B cell (primary cell): ENCODE measurements at regions not wholly inside any gene's neighbourhood (a gene's known extent, or its start where the extent isn't known, plus 50 kb on each side); places are given as distances from the start of the nearest gene placed in this dataset.

Experiments used
- ATAC-seq: fragments of 200-7000 bp; cut with Tn5 transposase; one replicate; pipeline ENCODE4 v1.10.0; 2021; ENCODE audit warnings: low read depth, mild to moderate bottlenecking, moderate number of reproducible peaks, moderate library complexity
- CTCF ChIA-PET: fragments of 350-600 bp; sonication (Branson Sonifier 250); formaldehyde crosslinking; loops from one replicate; lab custom pipeline; 2021; ENCODE audit warnings: antibody characterized with exemption, inconsistent platforms; lab: Charles Lee
- POLR2A ChIA-PET: fragments of 350-600 bp; sonication (Branson Sonifier 250); formaldehyde crosslinking; loops from one replicate; lab custom pipeline; 2021; ENCODE audit warnings: antibody characterized with exemption; lab: Charles Lee
- DNase-seq: peaks from one replicate; pipeline ENCODE4 v3.0.0; 2013
- H2AFZ ChIP-seq: 2 replicates; pipeline ENCODE4 v1.6.1; 2012; ENCODE audit warnings: mild to moderate bottlenecking, low read depth, low read length; ENCODE audit not compliant: insufficient read depth, poor library complexity, severe bottlenecking
- H3K27ac ChIP-seq, 2 donors: 1 replicate in 1 of 2; 2 replicates in 1 of 2; pipeline ENCODE4 v1.5.1; 2012 to 2013; ENCODE audit warnings: low read length in 2 of 2, mild to moderate bottlenecking in 2 of 2, moderate library complexity in 1 of 2
- H3K27me3 ChIP-seq, 4 experiments: fragments of 200-600 bp in 1 of 4; sonication (generic) in 1 of 4; replicated peaks in 1 of 4; 1 replicate in 2 of 4; 2 replicates in 2 of 4; pipeline versions ENCODE4 v1.6.1 to v1.7.0; 2013 to 2016; ENCODE audit warnings: low read length in 3 of 4, mild to moderate bottlenecking in 2 of 4, mixed read lengths in 1 of 4, moderate library complexity in 1 of 4; ENCODE audit not compliant: insufficient read depth in 4 of 4, control insufficient read depth in 3 of 4; ENCODE audit errors: control extremely low read depth in 1 of 4
- H3K36me3 ChIP-seq, 2 experiments: replicated peaks in 1 of 2; 1 replicate in 1 of 2; 2 replicates in 1 of 2; pipeline versions ENCODE4 v1.6.1 to v1.7.1; 2013; ENCODE audit warnings: low read length in 1 of 2; ENCODE audit not compliant: insufficient read depth in 2 of 2, control insufficient read depth in 1 of 2; ENCODE audit errors: control extremely low read depth in 1 of 2, extremely low read depth in 1 of 2
- H3K4me1 ChIP-seq, 2 donors: fragments of 200-600 bp in 1 of 2; sonication (generic) in 1 of 2; 1 replicate in 1 of 2; 2 replicates in 1 of 2; pipeline versions ENCODE4 v1.5.1 to v1.6.1; 2013 to 2017; ENCODE audit warnings: low read length in 2 of 2; ENCODE audit not compliant: control insufficient read depth in 2 of 2, insufficient read depth in 2 of 2
- H3K4me2 ChIP-seq: replicated peaks from 2 replicates; pipeline ENCODE3; 2012; ENCODE audit warnings: mild to moderate bottlenecking, low read depth, low read length; ENCODE audit not compliant: poor library complexity, severe bottlenecking
- H3K4me3 ChIP-seq, 5 experiments: fragments of 200-600 bp in 1 of 5; sonication (generic) in 1 of 5; 1 replicate in 3 of 5; 2 replicates in 2 of 5; pipeline versions ENCODE4 v1.5.1 to v1.7.0; 2011 to 2016; ENCODE audit warnings: low read length in 4 of 5, mild to moderate bottlenecking in 4 of 5, low read depth in 2 of 5, control low read depth in 1 of 5, moderate library complexity in 1 of 5; ENCODE audit not compliant: insufficient read depth in 1 of 5; ENCODE audit errors: control extremely low read depth in 1 of 5, extremely low read depth in 1 of 5
- H3K79me2 ChIP-seq: fragments of 200-600 bp; sonication (generic); one replicate; pipeline ENCODE4 v1.6.0; 2016; ENCODE audit warnings: low read length; ENCODE audit not compliant: control insufficient read depth, insufficient read depth
- H3K9ac ChIP-seq: fragments of 200-600 bp; sonication (generic); 2 replicates; pipeline ENCODE4 v1.6.1; 2017; ENCODE audit warnings: mild to moderate bottlenecking, low read length, moderate library complexity
- H3K9me3 ChIP-seq, 3 donors: one replicate each; pipeline versions ENCODE4 v1.6.1 to v1.7.1; 2013; ENCODE audit warnings: low read length in 2 of 3; ENCODE audit not compliant: control insufficient read depth in 2 of 3, insufficient read depth in 1 of 3; ENCODE audit errors: control extremely low read depth in 1 of 3
- H4K20me1 ChIP-seq: 2 replicates; pipeline ENCODE4 v1.6.0; 2012; ENCODE audit warnings: mild to moderate bottlenecking, low read length; ENCODE audit not compliant: insufficient read depth, control insufficient read depth, poor library complexity, severe bottlenecking
- H3K27ac Mint-ChIP-seq: one replicate; pipeline ENCODE4 v1.8.0; 2021; ENCODE audit warnings: mixed read lengths
- H3K27me3 Mint-ChIP-seq: one replicate; pipeline ENCODE4 v1.8.0; 2021; ENCODE audit warnings: mixed read lengths
- H3K4me1 Mint-ChIP-seq: one replicate; pipeline ENCODE4 v1.8.0; 2021; ENCODE audit warnings: mixed read lengths
- H3K4me3 Mint-ChIP-seq: one replicate; pipeline ENCODE4 v1.8.0; 2021; ENCODE audit warnings: mixed read lengths
- H3K9me3 Mint-ChIP-seq: one replicate; pipeline ENCODE4 v1.8.0; 2022; ENCODE audit warnings: mixed read lengths; ENCODE audit not compliant: insufficient read depth
- EZH2 ChIP-seq: IDR thresholded peaks from 2 replicates; pipeline ENCODE4 v1.6.1; 2012; ENCODE audit warnings: borderline replicate concordance, low read depth, mild to moderate bottlenecking, moderate library complexity, low read length; ENCODE audit not compliant: insufficient read depth, poor library complexity, severe bottlenecking
- WGBS: methylation state at CpG from one replicate; pipeline ENCODE4 v1.1.5; 2013; ENCODE audit warnings: missing lambda C conversion rate; ENCODE audit not compliant: insufficient coverage; 5-methylcytosine and 5-hydroxymethylcytosine counted together
- intact Hi-C: fragments of 100-400 bp; cut with micrococcal nuclease; formaldehyde crosslinking; loops from one replicate; pipeline ENCODE4 v1.10.0; 2022
- TF ChIP-seq, protein P1 (sequence below): fragments of 200-600 bp; IDR thresholded peaks from one replicate; pipeline ENCODE4 v1.8.0; 2022; ENCODE audit warnings: antibody characterized with exemption, mild to moderate bottlenecking

DNA sequence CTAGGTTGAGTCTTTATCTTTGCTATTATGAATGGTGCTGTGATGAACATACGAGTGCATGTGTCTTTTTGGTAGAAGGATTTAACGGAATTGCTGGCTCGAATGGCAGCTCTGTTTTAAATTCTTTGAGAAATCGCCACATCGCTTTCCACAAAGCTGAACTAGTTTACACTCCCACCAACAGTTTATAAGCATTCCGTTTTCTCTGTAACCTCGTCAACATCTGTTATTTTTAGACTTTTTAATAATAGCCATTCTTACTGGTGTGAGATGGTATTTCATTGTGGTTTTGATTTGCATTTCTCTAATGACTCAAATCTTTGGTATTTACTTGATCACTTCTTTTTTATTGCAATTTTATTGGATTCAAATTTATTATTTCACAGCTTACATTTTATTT lies 117.4 kb upstream of the HDGFL1 start:
- CTCF ChIA-PET = no interaction called here
- H3K4me1 ChIP-seq = no peaks in the 10 kb centered on the region
- Mint-ChIP-seq H3K4me3 (no peak overlapping the region), H3K4me1 (no peaks in the 10 kb centered on the region), H3K9me3 (no peaks in the 10 kb centered on the region), H3K27ac (no peak overlapping the region), H3K27me3 (no peaks in the 10 kb centered on the region)
- no peak overlapping the region for H3K4me2 ChIP-seq
- H3K9me3 ChIP-seq = peaks cover 0 to 3% (median 0%) of the 10 kb centered on the region in 3 donors
- H3K9ac ChIP-seq = no peak overlapping the region
- POLR2A ChIA-PET = no interaction called here
- H3K4me3 ChIP-seq = no peak overlapping the region
- H3K27ac ChIP-seq = no peak overlapping the region
- intact Hi-C loops = no loop called here
- H3K27me3 ChIP-seq = no peaks in the 10 kb centered on the region
- DNase-seq (no peak), ATAC-seq (no peak)
- TF ChIP-seq, protein P1, sequence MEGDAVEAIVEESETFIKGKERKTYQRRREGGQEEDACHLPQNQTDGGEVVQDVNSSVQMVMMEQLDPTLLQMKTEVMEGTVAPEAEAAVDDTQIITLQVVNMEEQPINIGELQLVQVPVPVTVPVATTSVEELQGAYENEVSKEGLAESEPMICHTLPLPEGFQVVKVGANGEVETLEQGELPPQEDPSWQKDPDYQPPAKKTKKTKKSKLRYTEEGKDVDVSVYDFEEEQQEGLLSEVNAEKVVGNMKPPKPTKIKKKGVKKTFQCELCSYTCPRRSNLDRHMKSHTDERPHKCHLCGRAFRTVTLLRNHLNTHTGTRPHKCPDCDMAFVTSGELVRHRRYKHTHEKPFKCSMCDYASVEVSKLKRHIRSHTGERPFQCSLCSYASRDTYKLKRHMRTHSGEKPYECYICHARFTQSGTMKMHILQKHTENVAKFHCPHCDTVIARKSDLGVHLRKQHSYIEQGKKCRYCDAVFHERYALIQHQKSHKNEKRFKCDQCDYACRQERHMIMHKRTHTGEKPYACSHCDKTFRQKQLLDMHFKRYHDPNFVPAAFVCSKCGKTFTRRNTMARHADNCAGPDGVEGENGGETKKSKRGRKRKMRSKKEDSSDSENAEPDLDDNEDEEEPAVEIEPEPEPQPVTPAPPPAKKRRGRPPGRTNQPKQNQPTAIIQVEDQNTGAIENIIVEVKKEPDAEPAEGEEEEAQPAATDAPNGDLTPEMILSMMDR = no peak
- H2AFZ ChIP-seq = no peak overlapping the region
- WGBS = no CpG with 5 or more reads among the region's 7 CpGs
- no peaks in the 10 kb centered on the region for H3K36me3 ChIP-seq
- H4K20me1 ChIP-seq = no peaks in the 10 kb centered on the region
- no peaks in the 10 kb centered on the region for H3K79me2 ChIP-seq

DNA sequence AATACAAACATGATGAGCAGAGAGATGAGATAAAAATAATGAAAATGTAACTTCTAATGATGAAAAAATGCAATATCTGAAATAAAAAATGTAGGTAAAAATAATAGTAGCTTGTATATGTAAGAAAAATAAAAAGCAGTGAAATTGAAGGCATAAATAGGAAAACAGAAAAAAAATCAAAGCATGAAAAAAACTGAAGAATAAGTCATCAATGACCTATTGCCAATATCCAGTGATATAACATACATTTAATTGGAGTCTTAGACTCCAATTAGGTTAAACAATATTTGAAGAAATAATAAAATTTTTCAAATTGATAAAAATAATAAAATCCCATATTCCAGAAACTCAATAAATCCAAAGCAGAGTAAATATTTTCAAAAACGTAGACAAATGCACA lies 114.0 kb upstream of the HDGFL1 start:
- Histone ChIP-seq H3K4me3 (no peak overlapping the region), H3K27me3 (no peaks in the 10 kb centered on the region), H3K27ac (no peak overlapping the region), H3K79me2 (no peaks in the 10 kb centered on the region), H3K9me3 (peaks cover 0 to 3% (median 0%) of the 10 kb centered on the region in 3 donors), H3K36me3 (no peaks in the 10 kb centered on the region), H4K20me1 (no peaks in the 10 kb centered on the region), H3K4me2 (no peak overlapping the region), H2AFZ (no peak overlapping the region), H3K9ac (no peak overlapping the region), H3K4me1 (no peaks in the 10 kb centered on the region)
- Mint-ChIP-seq H3K9me3 (no peaks in the 10 kb centered on the region), H3K4me3 (no peak overlapping the region), H3K27ac (no peak overlapping the region), H3K27me3 (no peaks in the 10 kb centered on the region), H3K4me1 (no peaks in the 10 kb centered on the region)
- TF ChIP-seq, protein P1 = no peak
- no peak for TF ChIP-seq EZH2
- POLR2A ChIA-PET = no interaction called here
- WGBS = no CpG with 5 or more reads among the region's 1 CpG
- no peak for ATAC-seq
- CTCF ChIA-PET = no interaction called here
- intact Hi-C loops = no loop called here
- DNase-seq = no peak
